Psoas muscle (tissue), 7 donors: ENCODE measurements at regions not wholly inside any gene's neighbourhood (a gene's known extent, or its start where the extent isn't known, plus 50 kb on each side); places are given as distances from the start of the nearest gene placed in this dataset.

Source experiments
- ATAC-seq, 4 donors: fragments of 200-7000 bp; cut with Tn5 transposase; one replicate each; pipeline ENCODE4 v1.9.1; 2020; ENCODE audit warnings: moderate library complexity in 3 of 4, mild to moderate bottlenecking in 2 of 4
- DNase-seq, 2 donors: peaks; one replicate each; pipeline ENCODE4 v3.0.0-alpha.2; 2020
- H3K27ac ChIP-seq: fragments of 200-600 bp; one replicate; pipeline ENCODE4 v1.8.0; 2022
- H3K27me3 ChIP-seq, 3 donors: fragments of 200-600 bp in 1 of 3; one replicate each; pipeline versions ENCODE4 v1.6.1 to v1.8.0; 2013 to 2022; ENCODE audit warnings: low read length in 2 of 3, mild to moderate bottlenecking in 2 of 3, moderate library complexity in 1 of 3; ENCODE audit not compliant: insufficient read depth in 3 of 3
- H3K36me3 ChIP-seq, 2 donors: fragments of 200-600 bp in 1 of 2; one replicate each; pipeline versions ENCODE4 v1.6.1 to v1.8.0; 2013 to 2022; ENCODE audit warnings: low read depth in 1 of 2, mild to moderate bottlenecking in 1 of 2, moderate library complexity in 1 of 2; ENCODE audit not compliant: insufficient read depth in 1 of 2
- H3K4me1 ChIP-seq: fragments of 200-600 bp; one replicate; pipeline ENCODE4 v1.8.0; 2022
- H3K4me3 ChIP-seq: fragments of 200-600 bp; one replicate; pipeline ENCODE4 v1.8.0; 2022; ENCODE audit warnings: mild to moderate bottlenecking
- H3K9me3 ChIP-seq: fragments of 200-600 bp; one replicate; pipeline ENCODE4 v1.8.0; 2022
- CTCF ChIP-seq: fragments of 200-600 bp; IDR thresholded peaks from one replicate; pipeline ENCODE4 v1.8.0; 2022; ENCODE audit warnings: antibody characterized with exemption
- WGBS, 3 donors: extraction: QIAGEN DNeasy Blood & Tissue Kit; methylation state at CpG; one replicate each; pipeline versions ENCODE4 v1.1.6 to v1.1.7; 2013; 5-methylcytosine and 5-hydroxymethylcytosine counted together
- intact Hi-C, 2 donors: fragments of 100-400 bp; cut with DNase I; formaldehyde crosslinking; loops; one replicate each; pipeline versions ENCODE4 v1.11.0 to v1.14.2; 2022
- donor health status: healthy with polysubstance abuse.
- donor health status: DM: no; HTN: no; CAD: no; lungs with moderate emphysema.
- donor health status: Bipolar disorder and iron deficiency.
- donor health status: healthy.
- donor health status: DM: yes; HTN: yes; CAD: no.
- donor health status: DM: no; HTN: no; CAD: no.
- donor health status: DM: yes; HTN: yes; CAD: no.

DNA sequence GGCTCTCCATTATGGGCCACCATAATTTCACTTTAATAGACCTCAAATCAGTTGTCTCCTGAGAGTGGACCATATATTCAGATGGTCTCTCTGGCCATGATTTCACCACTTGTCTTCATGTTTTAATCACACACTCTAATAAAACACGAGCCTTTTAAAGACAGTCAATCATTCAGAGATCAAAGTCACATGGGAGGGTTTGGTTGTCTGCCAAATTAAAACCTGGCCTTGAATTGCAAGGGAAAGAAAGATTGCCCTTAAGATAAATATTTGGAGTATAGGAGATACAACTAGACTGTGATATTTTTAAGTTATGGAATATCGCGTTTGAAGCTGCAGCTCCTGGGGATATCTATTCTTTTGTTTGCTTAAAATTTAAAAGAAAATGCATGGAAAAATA lies 377.8 kb upstream of the DDX18 start:
- ATAC-seq (no peak), DNase-seq (no peak)
- Histone ChIP-seq H3K36me3 (no peaks in the 10 kb centered on the region), H3K4me3 (no peak overlapping the region), H3K27ac (no peak overlapping the region), H3K9me3 (no peaks in the 10 kb centered on the region), H3K27me3 (no peaks in the 10 kb centered on the region), H3K4me1 (no peaks in the 10 kb centered on the region)
- intact Hi-C loops: no loop called here
- TF ChIP-seq CTCF: no peak
- 53 to 69% (median 57%) methylated on average over 3 of the region's 3 CpGs for WGBS, 3 donors

- no peaks in the 10 kb centered on the region for H3K9me3 ChIP-seq
- TF ChIP-seq CTCF: peak; percentile 35
- H3K4me3 ChIP-seq: no peak overlapping the region
- intact Hi-C loops: no loop called here
- WGBS, 3 donors: 71 to 74% (median 73%) methylated on average over 7 of the region's 7 CpGs
- no peak for ATAC-seq
- H3K36me3 ChIP-seq: no peaks in the 10 kb centered on the region
- no peaks in the 10 kb centered on the region for H3K27me3 ChIP-seq
- no peaks in the 10 kb centered on the region for H3K4me1 ChIP-seq
- H3K27ac ChIP-seq: no peak overlapping the region
- DNase-seq: no peak
Measured at GRCh38 chr2:117470311-117471095, 344.0 kb upstream of the DDX18 start.

- Histone ChIP-seq H3K4me1 (no peaks in the 10 kb centered on the region), H3K27ac (no peak overlapping the region), H3K36me3 (no peaks in the 10 kb centered on the region), H3K27me3 (no peaks in the 10 kb centered on the region), H3K4me3 (no peak overlapping the region), H3K9me3 (peaks cover 13% of the 10 kb centered on the region)
- 15 to 33% (median 24%) methylated on average over 1 of the region's 1 CpG for WGBS, 3 donors
- no peak for ATAC-seq
- DNase-seq: no peak
- intact Hi-C loops: no loop called here
- no peak for TF ChIP-seq CTCF
Measured at GRCh38 chr2:117481608-117482007, 332.9 kb upstream of the DDX18 start.

DNA sequence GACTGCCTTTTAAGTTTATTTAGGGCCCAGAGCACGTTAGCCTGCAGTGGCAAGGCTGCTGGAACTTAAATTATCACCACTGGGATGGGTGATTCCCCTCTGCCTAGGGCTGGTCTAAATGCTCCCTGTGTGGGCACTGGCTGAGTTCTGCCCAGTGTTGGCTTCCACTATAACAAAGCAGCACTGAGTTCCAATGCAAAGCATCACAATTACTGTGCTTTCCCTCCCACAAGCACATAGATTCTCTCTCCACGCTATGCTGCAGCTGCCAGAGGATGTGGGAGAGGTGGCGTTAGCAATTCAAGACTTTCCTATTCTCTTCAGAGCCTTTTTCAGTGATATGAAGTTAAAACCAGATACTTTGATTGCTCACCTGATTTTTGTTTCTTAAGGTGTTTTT lies 328.9 kb upstream of the DDX18 start:
- intact Hi-C loops: no loop called here
- H3K4me3 ChIP-seq: no peak overlapping the region
- DNase-seq: no peak
- no peaks in the 10 kb centered on the region for H3K4me1 ChIP-seq
- no peaks in the 10 kb centered on the region for H3K36me3 ChIP-seq
- no peak for ATAC-seq
- 35 to 46% (median 43%) methylated on average over 3 of the region's 3 CpGs for WGBS, 3 donors
- TF ChIP-seq CTCF: no peak
- H3K27me3 ChIP-seq: no peaks in the 10 kb centered on the region
- no peaks in the 10 kb centered on the region for H3K9me3 ChIP-seq
- no peak overlapping the region for H3K27ac ChIP-seq

DNA sequence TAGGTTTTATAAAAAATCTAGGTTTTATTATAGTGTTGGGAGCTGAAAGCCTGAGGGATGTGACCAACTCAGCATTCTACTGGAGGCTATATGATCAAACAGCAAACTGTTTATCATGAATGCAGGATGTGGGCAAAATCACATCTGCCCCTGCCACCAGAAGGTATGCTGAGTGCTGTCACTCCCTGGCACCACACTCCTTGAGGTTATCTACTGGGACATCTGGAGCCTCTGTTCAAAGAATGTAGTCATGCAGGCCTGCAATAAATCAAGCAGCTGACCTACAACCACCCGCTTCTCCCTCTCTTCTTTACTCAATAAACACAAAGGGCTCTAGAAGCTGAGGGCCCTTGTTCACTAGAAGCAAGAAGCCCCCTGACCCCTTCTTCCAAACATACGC lies 328.4 kb upstream of the DDX18 start:
- Histone ChIP-seq H3K27me3 (no peaks in the 10 kb centered on the region), H3K4me3 (no peak overlapping the region), H3K9me3 (no peaks in the 10 kb centered on the region), H3K4me1 (no peaks in the 10 kb centered on the region), H3K36me3 (no peaks in the 10 kb centered on the region), H3K27ac (no peak overlapping the region)
- no peak for DNase-seq
- no peak for TF ChIP-seq CTCF
- intact Hi-C loops: no loop called here
- no peak for ATAC-seq
- WGBS, 3 donors: 78 to 88% (median 83%) methylated on average over 2 of the region's 2 CpGs
